ENCODE measurements at regions not wholly inside any gene's neighbourhood (a gene's known extent, or its start where the extent isn't known, plus 50 kb on each side); places are given as distances from the start of the nearest gene placed in this dataset.

DNA sequence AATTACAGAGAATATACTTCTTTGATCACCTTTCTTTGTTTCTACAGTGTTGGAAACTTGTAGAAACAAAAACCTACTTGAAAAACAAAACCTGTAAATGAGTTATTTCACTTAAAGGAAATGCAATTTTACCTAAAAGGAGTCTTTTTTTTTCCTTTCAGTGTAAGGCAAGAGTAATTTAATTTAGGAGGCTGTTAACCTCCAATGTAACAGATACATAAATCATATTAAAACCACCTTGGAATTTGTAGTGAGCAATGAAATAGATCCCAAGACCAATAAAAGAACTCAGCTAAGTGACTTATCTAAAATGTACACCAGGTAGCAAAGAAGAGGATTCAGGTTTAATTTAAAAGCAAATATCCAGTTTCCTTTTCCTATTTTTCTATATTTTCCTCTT lies 524.8 kb downstream of the CSNK1G3 start:
- TF ChIP-seq, protein P1, sequence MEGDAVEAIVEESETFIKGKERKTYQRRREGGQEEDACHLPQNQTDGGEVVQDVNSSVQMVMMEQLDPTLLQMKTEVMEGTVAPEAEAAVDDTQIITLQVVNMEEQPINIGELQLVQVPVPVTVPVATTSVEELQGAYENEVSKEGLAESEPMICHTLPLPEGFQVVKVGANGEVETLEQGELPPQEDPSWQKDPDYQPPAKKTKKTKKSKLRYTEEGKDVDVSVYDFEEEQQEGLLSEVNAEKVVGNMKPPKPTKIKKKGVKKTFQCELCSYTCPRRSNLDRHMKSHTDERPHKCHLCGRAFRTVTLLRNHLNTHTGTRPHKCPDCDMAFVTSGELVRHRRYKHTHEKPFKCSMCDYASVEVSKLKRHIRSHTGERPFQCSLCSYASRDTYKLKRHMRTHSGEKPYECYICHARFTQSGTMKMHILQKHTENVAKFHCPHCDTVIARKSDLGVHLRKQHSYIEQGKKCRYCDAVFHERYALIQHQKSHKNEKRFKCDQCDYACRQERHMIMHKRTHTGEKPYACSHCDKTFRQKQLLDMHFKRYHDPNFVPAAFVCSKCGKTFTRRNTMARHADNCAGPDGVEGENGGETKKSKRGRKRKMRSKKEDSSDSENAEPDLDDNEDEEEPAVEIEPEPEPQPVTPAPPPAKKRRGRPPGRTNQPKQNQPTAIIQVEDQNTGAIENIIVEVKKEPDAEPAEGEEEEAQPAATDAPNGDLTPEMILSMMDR (IDR thresholded peaks at IDR 0.05), result no peak
- no peak for TF ChIP-seq POLR2A (IDR thresholded peaks at IDR 0.05)

Data from thyroid gland (tissue), 4 donors.